GM18511 (cell line): ENCODE measurements at regions not wholly inside any gene's neighbourhood (a gene's known extent, or its start where the extent isn't known, plus 50 kb on each side); places are given as distances from the start of the nearest gene placed in this dataset.

Source experiments
- ATAC-seq: cut with Tn5 transposase; IDR thresholded peaks from one replicate; pipeline ENCODE4 v1.9.1; 2021; ENCODE audit warnings: mild to moderate bottlenecking, moderate library complexity; ENCODE audit not compliant: unreplicated experiment

DNA sequence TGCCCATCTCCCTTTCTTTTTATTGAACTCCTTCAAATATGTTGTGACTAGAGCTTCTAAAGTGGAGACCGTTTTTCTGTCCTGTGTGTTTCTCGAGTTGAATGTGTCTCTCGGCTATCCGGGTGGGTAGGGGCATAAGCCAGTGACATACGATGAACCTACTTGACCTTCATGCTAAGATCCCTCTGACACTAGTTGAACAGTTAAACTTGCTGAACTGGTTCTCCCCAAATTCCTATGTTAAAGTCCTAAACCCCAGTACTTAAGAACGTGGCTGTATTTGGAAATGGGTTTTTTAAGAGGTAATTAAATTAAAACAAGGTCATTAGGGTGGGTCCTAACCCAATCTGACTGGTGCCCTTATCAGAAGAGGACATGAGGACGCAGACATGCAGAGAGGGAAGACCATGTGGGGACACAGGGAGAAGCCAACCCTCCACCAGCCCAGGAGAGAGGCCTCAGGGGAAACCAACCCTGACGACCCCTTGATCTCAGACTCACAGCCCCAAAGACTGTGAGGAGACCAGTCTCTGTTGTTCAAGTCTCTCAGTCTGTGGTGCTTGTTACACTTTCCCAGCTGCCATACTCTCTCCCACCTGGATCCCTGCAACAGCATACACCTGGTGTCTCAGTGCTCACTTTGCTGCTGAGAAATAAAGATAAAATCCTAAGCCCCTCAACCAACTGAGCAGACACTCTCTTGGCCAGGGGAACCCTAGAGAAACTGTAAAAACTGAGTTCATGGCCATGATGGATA, 208.4 kb downstream of the MYLK4 start:
- no peak for ATAC-seq

DNA sequence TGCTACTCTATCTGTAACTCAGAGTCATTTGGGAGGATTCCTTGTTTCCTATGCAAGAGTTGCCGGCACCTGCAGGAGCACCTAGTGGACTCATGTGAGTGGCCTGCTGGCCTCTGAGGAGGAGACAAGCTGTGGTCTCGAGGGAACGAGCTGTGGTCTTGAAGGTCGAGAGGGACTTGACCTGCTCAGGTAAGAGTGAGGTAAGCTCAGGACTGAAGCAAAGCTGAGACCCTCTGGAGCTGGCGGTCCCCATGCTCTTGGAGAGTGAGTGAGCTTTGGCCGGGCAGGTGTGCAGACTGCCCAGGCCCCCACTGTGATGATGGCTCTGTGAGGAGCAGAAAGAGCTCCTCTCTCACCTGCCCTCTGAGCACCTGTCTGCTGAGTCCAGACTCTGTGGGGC, 214.3 kb downstream of the MYLK4 start:
- no peak for ATAC-seq

DNA sequence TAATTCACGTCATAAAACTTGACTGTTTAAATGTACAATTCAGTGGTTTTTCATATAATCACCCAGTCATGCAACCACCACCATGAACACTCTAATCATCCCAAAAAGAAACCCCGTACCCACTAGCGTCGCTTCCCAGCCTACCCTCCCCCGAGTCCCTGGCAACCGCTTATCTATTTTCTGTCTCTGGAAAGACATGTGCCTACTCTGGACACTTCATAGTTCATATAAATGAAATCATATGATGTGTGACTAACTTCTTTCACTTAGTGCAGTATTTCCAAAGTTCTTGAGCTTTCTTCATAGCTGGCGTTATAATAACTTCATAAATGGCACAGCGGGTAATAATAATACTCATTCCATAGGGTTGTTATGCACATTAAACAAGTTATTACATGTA, 215.2 kb downstream of the MYLK4 start:
- no peak for ATAC-seq

DNA sequence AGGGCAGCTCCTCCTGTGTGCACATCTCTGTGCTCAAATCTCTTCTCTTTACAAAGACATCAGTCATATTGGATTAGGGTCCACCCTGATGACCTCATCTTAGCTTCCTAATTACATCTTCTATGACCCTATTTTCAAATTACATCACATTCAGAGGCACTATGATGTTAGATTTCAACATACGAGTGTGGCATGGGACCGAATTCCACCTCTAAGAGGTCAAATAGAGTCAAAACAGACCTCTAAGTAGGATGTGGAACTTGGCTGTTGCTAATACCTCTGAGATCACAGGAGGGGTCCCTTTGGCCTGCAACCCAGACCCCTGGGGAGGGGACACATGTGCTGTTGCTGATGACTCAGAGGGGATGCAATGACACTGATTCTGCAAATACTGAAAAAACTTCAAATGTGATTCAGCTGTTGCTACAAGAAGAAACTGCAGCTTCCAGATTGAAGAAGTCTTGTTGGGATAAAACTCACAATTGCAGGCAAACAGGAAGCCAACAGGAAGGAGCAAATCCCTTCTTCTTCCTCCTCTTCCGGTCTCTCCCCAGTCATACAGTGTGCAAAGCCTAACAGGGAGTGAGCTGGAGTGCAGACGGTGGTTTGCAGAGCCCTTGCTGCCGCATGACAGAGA, 216.2 kb downstream of the MYLK4 start:
- no peak for ATAC-seq

DNA sequence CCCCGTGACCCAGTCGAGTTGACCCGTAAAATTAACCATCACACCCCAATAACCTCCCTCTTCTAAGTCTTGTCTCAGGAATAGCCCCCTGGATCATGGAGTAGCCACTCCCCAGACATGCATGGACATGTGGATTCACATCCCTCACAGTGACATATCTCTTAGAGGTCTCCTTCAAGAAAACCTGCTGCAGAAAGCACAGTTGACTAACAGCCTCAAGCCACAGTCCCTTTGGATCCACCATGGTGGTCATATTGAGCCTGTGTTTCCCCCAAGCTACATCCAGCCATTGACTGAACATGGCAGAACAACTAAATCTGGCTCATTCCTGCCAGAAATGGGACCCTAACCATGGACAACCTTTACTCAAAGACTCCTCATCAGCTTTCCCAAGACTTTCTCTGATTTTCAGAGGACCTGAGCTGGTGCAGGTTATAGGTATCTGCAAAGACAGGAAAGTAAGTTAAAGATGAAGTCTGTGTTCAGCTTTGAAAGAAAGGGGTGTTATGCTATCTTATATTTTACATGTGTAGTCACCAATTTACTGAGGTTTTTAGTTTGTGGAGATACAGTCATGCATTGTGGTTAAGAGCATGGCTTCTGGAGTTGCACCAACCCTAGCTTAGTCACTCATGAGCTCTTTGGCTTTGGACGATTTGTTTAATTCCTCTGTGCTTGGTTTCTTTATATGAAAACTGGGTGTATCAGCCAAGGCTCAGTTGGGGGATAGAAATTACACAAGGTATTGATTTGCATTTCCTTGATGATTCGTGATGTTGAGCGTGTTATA, 219.1 kb downstream of the MYLK4 start:
- ATAC-seq, result no peak

DNA sequence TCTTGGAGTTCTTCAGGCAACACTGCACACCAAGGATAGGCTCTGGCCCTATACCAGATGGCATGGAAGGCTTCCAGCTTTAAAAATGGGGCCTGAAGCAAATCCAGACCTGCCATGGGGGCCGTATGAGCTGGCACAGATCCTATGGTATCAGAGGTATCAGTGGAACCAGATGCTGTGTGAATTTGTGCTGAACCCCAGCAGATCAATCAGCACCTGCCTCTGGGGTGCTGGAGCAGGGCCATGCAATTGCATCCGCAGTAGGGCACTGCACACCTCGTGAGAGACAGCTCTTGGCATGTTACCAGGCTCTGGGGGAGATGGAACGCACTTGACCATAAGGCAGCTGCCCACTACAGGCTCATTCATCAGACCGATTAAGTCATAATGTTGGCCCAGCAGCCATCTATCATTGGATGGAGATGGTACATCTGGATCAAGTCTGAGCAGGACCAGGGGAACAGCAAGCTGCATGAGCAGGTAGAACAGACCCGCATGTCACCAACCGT, 221.5 kb downstream of the MYLK4 start:
- no peak for ATAC-seq

DNA sequence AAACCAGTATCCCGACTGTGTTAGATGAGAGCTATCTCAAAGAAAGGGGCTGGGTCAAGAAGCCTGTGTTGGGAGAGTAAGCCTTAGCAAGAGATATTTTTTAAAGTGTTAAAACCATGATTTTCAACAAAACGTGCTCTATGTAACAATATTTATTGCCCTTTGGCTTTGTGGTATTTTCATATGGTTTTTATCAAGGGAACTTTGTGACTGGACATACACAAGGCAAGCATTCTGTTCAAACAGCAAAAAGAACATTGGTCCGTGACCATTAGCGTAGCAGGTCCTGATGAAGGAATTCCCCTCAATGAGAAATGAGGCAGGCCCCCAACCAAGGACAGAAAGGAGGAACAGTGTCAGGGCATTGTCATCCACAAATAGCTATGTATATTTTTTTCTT, 222.6 kb downstream of the MYLK4 start:
- ATAC-seq, result no peak

DNA sequence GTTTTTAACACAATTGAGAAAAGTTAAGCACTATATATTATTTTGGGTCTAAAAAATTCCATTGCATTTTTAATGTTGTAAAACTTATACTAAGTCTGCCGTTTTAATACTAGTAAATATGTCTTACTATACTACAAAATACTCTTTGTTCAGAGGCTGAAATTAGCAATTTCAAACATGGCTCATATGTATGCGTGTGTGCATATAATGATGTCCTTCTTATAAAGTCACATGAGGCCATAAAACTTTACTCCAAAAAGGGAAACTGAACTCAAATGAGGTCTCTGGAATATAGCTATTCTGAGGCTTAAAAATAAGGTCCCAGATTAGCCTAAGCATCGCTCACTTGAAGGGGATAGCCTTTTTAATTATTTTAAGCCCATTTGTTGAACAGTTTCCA, 224.0 kb downstream of the MYLK4 start:
- no peak for ATAC-seq

DNA sequence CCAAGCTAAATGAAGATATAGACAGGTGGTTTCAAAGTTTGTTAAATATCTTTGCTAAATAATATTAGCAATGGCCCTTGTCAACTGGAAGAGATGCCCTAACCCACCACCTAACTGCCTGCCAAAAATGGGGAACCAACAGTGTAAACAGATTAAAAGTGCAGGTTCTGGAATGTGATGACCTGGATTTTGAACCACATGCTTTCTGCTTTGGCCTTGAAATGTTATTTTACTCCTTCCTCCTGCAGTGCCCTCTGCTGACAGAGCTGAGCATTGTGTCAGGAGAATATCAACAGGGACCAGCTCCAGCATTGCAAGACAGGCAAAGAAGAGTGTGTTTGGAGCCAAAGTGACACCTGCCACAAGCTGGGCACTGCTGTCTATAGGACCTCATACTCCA, 226.6 kb downstream of the MYLK4 start:
- no peak for ATAC-seq

DNA sequence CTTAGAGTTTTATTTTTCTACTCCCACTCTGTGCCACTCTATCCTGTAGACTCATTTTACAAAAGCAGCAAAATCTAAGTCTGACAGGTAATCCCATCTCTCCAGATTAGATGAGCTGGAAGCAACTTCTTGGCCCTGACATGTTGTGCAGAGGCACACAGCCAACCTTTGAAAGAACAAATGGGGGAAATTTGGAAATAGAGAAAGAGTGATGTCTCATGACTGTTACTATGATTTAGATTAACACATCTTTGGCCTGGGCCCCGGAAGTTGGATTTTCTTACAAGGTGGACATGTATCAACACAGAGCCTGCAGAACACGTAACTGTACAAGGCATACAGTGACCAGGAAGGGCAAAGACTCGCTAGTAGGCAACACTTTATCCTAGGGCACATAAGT, 227.7 kb downstream of the MYLK4 start:
- no peak for ATAC-seq

DNA sequence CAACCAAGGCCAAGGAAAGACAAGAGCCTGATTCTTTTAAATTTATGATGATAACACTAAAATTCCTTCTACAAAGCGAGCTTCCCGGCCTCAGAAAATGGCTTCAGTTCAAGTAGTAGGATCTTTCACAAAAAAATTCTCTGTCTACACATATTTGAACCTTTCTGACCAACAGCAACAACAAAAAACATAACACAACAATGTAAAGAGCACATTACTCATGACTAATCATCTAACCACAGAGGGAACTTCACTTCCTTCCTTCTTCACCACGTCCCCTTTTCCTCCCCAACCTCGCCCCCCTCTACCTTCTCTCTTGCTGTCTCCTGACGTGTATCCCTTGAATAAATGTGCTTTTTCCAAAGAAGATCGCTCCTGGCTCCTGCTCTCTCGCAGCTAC, 228.2 kb downstream of the MYLK4 start:
- ATAC-seq, result no peak

DNA sequence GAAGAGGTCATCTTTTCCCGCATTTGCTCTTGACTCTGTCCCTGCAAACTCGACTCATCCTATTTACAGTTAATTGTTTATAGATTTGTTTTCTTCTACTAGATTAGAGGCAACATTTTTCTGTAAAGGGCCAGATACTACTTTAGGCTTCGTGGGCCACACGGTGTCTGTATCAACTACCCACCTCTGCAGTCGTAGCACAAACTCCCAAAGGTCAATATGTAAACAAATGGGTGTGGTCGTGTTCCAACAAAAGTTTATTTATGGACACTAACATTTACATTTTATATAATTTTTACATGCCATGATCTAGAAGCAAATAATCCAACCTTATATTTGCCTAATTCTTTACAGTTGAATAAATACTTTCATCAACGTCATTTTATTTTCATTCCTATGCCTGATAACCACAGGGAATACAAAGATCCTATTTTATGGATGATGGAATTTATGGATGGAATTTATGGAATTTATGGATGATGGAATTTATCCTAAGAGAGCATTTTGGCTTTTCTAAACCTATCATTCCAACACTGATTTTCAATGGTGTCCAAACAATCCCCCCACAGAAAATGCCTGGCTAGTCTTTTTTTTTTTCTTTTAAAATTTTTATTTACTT, 232.8 kb downstream of the MYLK4 start:
- no peak for ATAC-seq

DNA sequence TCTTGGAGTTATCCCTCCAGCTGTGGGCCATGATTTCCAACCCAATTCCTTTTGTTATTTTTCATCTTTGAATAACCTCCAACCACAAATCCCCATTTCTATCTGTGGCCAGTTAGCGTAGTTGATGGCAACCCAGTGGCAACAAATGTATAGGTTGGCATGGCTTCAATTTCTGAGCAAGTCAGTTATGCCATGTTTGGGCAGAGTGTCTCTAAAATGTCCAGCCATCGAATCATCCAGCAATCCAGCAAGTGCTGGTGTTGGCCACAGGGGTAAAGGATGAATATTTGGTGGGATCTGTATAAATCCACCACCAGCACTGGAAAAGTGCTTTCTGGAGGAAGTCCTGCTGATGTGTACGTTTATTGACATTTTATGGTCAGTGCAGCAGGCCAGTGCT, 233.3 kb downstream of the MYLK4 start:
- ATAC-seq, result no peak

DNA sequence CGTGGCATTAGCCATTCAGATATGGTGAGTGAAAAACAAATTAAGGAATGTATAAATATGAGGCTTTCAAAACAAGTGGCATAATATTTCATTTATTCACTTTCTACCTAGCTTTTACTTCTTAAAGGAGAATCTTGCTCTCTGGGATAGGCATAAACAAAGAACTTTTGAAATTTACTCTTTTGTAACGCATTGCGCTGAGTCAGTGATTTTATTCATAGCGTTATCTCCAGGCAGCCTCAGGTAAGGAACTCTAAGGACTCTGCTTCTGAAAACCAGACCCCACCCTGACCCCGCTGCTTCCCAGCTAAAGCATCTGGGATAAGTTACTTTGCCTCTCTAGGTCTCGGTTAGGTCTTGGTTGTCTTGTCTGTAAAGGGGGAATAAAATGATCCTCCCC, 234.7 kb downstream of the MYLK4 start:
- no peak for ATAC-seq

DNA sequence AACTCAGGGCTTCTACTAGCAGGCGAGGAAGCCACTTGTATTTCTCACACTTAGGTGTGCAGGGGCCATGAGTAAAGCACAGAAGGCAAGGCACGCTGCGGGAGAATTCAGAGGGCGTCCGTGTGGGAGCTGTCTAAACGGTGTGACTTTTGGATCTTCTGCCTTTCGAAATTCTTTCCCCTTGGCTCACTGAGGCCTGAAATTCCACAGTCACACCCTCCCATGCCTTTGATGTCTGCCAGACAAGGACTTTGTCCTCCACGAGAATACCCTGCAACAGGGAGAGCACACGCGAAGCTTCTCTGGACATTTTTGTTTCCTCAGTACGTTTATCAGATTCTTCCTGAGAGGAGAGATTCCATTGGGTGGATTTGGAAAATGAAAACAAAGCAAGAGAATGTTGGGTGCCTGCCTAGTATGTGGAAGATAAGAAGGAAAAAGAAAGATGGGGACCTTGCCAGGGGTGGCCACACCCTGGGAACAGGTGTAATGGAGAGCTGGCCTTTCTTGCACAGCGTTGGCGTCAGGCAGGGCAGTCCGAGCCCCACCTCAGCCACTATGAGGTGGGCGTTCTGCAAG, 235.7 kb downstream of the MYLK4 start:
- no peak for ATAC-seq

DNA sequence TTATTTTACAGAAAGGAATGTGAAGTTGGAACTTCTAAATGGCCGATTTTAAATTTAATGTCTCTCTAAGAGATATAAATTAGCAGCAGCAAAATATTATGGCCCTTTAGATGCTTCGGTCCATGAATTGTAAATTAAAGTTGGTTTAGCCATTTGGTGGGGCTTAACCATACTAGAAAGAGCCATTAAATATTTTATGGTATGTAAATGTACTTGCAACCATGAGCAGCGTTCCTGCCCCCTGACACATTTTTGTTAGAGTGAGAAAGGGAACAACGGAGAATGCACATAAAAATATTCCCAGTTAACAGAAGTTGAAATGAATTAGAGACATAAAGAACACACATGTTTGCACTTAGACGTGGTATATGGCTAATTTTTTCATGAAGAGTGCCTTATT, 237.9 kb downstream of the MYLK4 start:
- ATAC-seq, result no peak

DNA sequence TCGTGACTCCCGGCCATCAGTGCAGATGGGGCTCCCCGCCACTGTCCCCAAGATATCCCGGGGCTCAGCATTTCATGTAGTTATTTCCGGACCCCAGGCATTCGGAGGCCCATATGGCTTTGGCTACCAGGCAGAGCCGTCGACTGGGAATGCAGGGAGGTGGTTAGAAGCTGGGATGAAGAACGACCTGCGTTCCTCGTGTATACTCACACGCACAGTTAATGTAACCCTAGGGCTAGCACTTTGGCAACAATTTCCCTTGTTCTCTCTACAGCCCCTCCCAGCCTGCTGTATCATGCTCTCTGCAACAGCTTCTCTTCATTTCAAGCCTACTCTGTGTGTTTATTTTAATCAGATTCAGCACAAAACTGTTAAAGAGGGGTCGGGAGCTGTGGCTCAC, 240.4 kb downstream of the MYLK4 start:
- no peak for ATAC-seq

DNA sequence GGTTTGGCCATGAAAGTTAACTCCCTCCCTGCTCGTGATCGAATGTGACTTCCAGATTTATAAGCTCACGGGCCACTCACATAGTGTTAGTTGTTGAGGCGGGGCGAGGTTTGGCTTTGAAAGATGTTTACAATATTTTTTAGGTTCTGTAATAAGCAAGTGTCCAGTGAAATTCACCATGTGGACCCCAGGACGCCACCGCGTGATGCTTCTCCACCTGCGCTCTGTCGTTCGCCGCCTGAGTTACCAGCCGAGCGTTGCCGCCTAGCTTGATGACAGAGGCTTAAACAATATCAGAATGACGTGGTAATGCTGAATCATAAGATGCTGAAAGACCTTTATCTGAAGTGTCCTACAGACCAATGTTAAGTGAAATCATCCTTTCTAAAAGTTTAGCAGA, 241.0 kb downstream of the MYLK4 start:
- no peak for ATAC-seq

DNA sequence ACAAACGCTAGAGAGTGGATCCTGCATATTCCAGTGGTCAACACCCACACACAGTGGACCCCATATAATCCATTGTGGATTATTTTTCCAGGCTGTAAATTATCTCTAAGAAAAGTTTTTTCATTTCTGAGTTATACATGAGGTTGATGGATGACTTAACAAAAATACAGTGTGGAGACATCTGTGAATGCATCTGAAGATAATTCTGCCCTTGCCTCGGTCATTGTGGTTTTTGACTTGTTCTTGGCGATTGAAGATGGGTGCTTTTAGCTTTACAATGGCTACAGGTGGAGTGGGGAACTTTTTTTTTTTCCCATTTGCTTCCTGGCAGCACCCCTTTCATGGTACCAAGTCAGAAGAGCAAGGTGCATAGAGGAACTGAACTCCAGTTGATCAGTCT, 242.7 kb downstream of the MYLK4 start:
- no peak for ATAC-seq

DNA sequence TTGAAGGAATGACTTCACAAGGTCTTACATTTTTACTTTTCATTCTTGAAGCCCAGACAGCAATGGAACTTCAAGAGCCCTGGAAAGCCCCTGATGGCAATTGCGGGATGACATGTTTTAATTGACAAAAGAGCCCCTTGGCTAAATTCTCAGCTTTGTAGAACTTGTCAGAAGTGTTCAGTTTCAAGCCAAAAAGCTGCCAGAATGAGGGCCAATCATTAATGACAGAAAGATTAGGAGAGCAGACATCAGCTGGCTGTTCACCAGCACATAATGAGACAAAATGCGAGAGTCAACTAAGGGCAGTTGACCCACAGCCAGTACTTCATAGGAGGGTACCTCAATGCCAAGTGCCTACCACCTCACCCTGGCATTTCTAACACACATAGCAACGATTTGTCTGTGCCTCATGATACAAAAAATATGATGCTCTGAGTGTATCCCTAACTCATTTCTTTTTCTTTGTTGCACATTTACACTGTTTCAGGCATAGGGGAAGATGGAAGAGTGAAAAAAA, 243.1 kb downstream of the MYLK4 start:
- ATAC-seq, result no peak

DNA sequence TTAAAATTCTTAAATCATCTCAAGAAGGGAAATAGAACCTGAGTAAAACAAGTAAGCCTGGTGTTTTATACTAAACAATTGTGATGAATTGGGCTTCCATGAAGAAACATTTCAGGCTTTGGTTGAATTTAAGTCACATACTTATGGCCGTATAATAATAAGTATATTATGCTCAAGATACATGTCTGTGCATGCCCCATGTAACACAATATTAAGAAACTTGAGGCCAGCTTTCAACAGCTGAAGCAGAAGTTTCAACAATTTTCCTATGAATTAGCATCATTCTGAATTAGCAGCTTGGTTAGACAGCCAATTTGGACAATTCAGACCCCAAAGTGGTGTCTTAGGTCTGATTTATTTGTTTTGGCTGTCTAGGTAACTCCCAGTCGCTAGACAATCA, 243.7 kb downstream of the MYLK4 start:
- ATAC-seq, result no peak
